Loucy (cell line): ENCODE measurements at regions not wholly inside any gene's neighbourhood (a gene's known extent, or its start where the extent isn't known, plus 50 kb on each side); places are given as distances from the start of the nearest gene placed in this dataset.

ENCODE experiments used
- H2AFZ ChIP-seq: fragments of 200-600 bp; sonication (generic); 2 replicates; pipeline ENCODE4 v1.6.0; 2016; ENCODE audit warnings: antibody characterized with exemption, mild to moderate bottlenecking, low read length, moderate library complexity
- H3F3A ChIP-seq: fragments of 200-600 bp; 2 replicates; pipeline ENCODE4 v1.6.0; 2016; ENCODE audit warnings: antibody characterized with exemption, low read depth, mild to moderate bottlenecking
- H3K27me3 ChIP-seq: fragments of 200-600 bp; sonication (generic); 2 replicates; pipeline ENCODE4 v1.6.1; 2014; ENCODE audit warnings: low read length, mild to moderate bottlenecking; ENCODE audit not compliant: insufficient read depth, poor library complexity, severe bottlenecking
- H3K36me3 ChIP-seq: fragments of 200-600 bp; sonication (generic); 2 replicates; pipeline ENCODE4 v1.6.1; 2016; ENCODE audit warnings: low read length; ENCODE audit not compliant: insufficient read depth
- H3K4me1 ChIP-seq: fragments of 200-600 bp; sonication (generic); 2 replicates; pipeline ENCODE4 v1.5.1; 2014; ENCODE audit warnings: low read length, mild to moderate bottlenecking; ENCODE audit not compliant: insufficient read depth, poor library complexity, severe bottlenecking
- H3K4me2 ChIP-seq: fragments of 200-600 bp; sonication (generic); 2 replicates; pipeline ENCODE4 v1.6.0; 2014; ENCODE audit warnings: antibody characterized with exemption, low read length, low read depth, mild to moderate bottlenecking; ENCODE audit not compliant: poor library complexity, severe bottlenecking
- H3K4me3 ChIP-seq: fragments of 200-600 bp; sonication (generic); 2 replicates; pipeline ENCODE4 v1.5.1; 2014; ENCODE audit warnings: low read length, mild to moderate bottlenecking, mixed read lengths; ENCODE audit not compliant: poor library complexity, severe bottlenecking
- H3K79me2 ChIP-seq: fragments of 200-600 bp; sonication (generic); 2 replicates; pipeline ENCODE4 v1.6.1; 2014; ENCODE audit warnings: low read length; ENCODE audit not compliant: insufficient read depth
- H3K9ac ChIP-seq: fragments of 200-600 bp; sonication (generic); 2 replicates; pipeline ENCODE4 v1.6.0; 2014; ENCODE audit warnings: mild to moderate bottlenecking, low read depth, low read length, moderate library complexity; ENCODE audit not compliant: poor library complexity, severe bottlenecking
- H3K9me2 ChIP-seq: fragments of 200-600 bp; sonication (generic); replicated peaks from 2 replicates; pipeline ENCODE4 v1.6.1; 2016; ENCODE audit warnings: low read depth, low read length, mixed read lengths
- H3K9me3 ChIP-seq: fragments of 200-600 bp; sonication (generic); 2 replicates; pipeline ENCODE4 v1.6.1; 2014; ENCODE audit warnings: mild to moderate bottlenecking, antibody characterized with exemption, low read length, low read depth; ENCODE audit not compliant: insufficient read depth
- H4K20me1 ChIP-seq: fragments of 200-600 bp; sonication (generic); 2 replicates; pipeline ENCODE4 v1.6.0; 2014; ENCODE audit warnings: antibody characterized with exemption, low read length, mild to moderate bottlenecking; ENCODE audit not compliant: insufficient read depth, poor library complexity, severe bottlenecking
- CTCF ChIP-seq: fragments of 200-600 bp; sonication (generic); conservative IDR thresholded peaks from 2 replicates; pipeline ENCODE4 v1.5.1; 2014; ENCODE audit warnings: mild to moderate bottlenecking, antibody characterized with exemption, low read length
- EZH2phosphoT487 ChIP-seq: fragments of 200-600 bp; IDR thresholded peaks from 2 replicates; pipeline ENCODE4 v1.6.1; 2018; ENCODE audit warnings: antibody characterized with exemption, mild to moderate bottlenecking, moderate library complexity, borderline replicate concordance

GRCh38 chr15:38674448-38674847 is 109.8 kb upstream of the RASGRP1 start:
- Histone ChIP-seq H3K4me1 (peaks cover 36% of the 10 kb centered on the region), H4K20me1 (no peaks in the 10 kb centered on the region), H3K4me3 (no peak overlapping the region), H3K9ac (no peak overlapping the region), H3K27me3 (no peaks in the 10 kb centered on the region), H3F3A (peaks cover 2% of the 10 kb centered on the region; the same call in 1 of the 2 replicates), H3K9me2 (no peaks in the 10 kb centered on the region), H3K79me2 (no peaks in the 10 kb centered on the region), H3K9me3 (no peaks in the 10 kb centered on the region), H3K36me3 (no peaks in the 10 kb centered on the region), H3K4me2 (no peak overlapping the region), H2AFZ (no peak overlapping the region)
- TF ChIP-seq CTCF (no peak), EZH2phosphoT487 (no peak)

- Histone ChIP-seq H3K9ac (no peak overlapping the region), H3K79me2 (no peaks in the 10 kb centered on the region), H3K4me2 (no peak overlapping the region), H3K4me3 (no peak overlapping the region), H3F3A (peaks cover 2% of the 10 kb centered on the region; the same call in 1 of the 2 replicates), H3K4me1 (peaks cover 11% of the 10 kb centered on the region), H3K36me3 (no peaks in the 10 kb centered on the region), H2AFZ (no peak overlapping the region), H3K27me3 (no peaks in the 10 kb centered on the region), H3K9me2 (no peaks in the 10 kb centered on the region), H4K20me1 (no peaks in the 10 kb centered on the region), H3K9me3 (no peaks in the 10 kb centered on the region)
- TF ChIP-seq EZH2phosphoT487: no peak
- no peak for TF ChIP-seq CTCF
Measured at GRCh38 chr15:38678281-38678680, 113.7 kb upstream of the RASGRP1 start.

GRCh38 chr15:38680775-38681174 is 116.2 kb upstream of the RASGRP1 start:
- Histone ChIP-seq H3K4me1 (peaks cover 34% of the 10 kb centered on the region), H3K4me3 (no peak overlapping the region), H3K79me2 (no peaks in the 10 kb centered on the region), H3K36me3 (no peaks in the 10 kb centered on the region), H3K4me2 (no peak overlapping the region), H3K9me3 (no peaks in the 10 kb centered on the region), H3K9me2 (no peaks in the 10 kb centered on the region), H3F3A (peaks cover under 1% of the 10 kb centered on the region), H2AFZ (no peak overlapping the region), H3K9ac (no peak overlapping the region), H3K27me3 (no peaks in the 10 kb centered on the region), H4K20me1 (no peaks in the 10 kb centered on the region)
- TF ChIP-seq EZH2phosphoT487: no peak
- TF ChIP-seq CTCF: no peak
